ENCODE measurements at regions not wholly inside any gene's neighbourhood (a gene's known extent, or its start where the extent isn't known, plus 50 kb on each side); places are given as distances from the start of the nearest gene placed in this dataset.

- TF ChIP-seq GATA2 (IDR thresholded peaks at IDR 0.05; ENCODE audit: low read depth, low read length) (no peak), GATA3 (IDR thresholded peaks at IDR 0.05; ENCODE audit: low read depth, low read length) (no peak)
Measured at GRCh38 chr2:176492583-176492982, 223.3 kb downstream of the MTX2 start.

Measured in SH-SY5Y (cell line).